A549 (cell line): ENCODE measurements at regions not wholly inside any gene's neighbourhood (a gene's known extent, or its start where the extent isn't known, plus 50 kb on each side); places are given as distances from the start of the nearest gene placed in this dataset.

Experiments used
- ATAC-seq, 2 experiments: fragments of 200-7000 bp in 1 of 2; fragments of >200 bp in 1 of 2; cut with Nextera tagmentation in 1 of 2; cut with Tn5 transposase in 1 of 2; 3 replicates each; pipeline versions ENCODE4 v1.8.0 to v1.9.1; 2018 to 2020; ENCODE audit warnings: mild to moderate bottlenecking in 1 of 2, moderate library complexity in 1 of 2
- CTCF ChIA-PET: fragments of 300-600 bp; sonication (Branson Sonifier 250); formaldehyde crosslinking; extraction: SDS; loops from one replicate; lab custom pipeline; 2021; ENCODE audit warnings: antibody characterized with exemption, inconsistent platforms; lab: Yijun Ruan, JAX
- POLR2A ChIA-PET: fragments of 350-600 bp; formaldehyde crosslinking; extraction: SDS; loops from one replicate; lab custom pipeline; 2021; ENCODE audit warnings: antibody characterized with exemption, inconsistent platforms; lab: Yijun Ruan, JAX
- DNase-seq, 2 experiments: peaks; one replicate each; pipeline versions ENCODE4 v3.0.0 to v3.0.0-alpha.2; 2011 to 2016; ENCODE audit warnings: low read depth in 1 of 2, low spot score in 1 of 2
- FAIRE-seq: peaks from 2 replicates; lab custom pipeline; 2011; peaks lifted over from hg19 to GRCh38; lab: Jason Lieb, UNC
- H3K27ac ChIP-seq, 2 experiments: fragments of >200 bp; sonication (Bioruptor Twin); formaldehyde crosslinking; 3 replicates each; pipeline ENCODE4 v1.5.1; 2016 to 2017
- H3K4me1 ChIP-seq: fragments of >200 bp; sonication (Bioruptor Twin); formaldehyde crosslinking; 3 replicates; pipeline ENCODE4 v1.6.1; 2016
- H3K4me2 ChIP-seq: fragments of >200 bp; sonication (Bioruptor Twin); formaldehyde crosslinking; 3 replicates; pipeline ENCODE4 v1.6.1; 2016
- H3K4me3 ChIP-seq: fragments of >200 bp; sonication (Bioruptor Twin); formaldehyde crosslinking; 3 replicates; pipeline ENCODE4 v1.5.1; 2016
- H3K9me3 ChIP-seq: fragments of >200 bp; sonication (Bioruptor Twin); formaldehyde crosslinking; 3 replicates; pipeline ENCODE4 v1.6.1; 2016
- BCL3 ChIP-seq: fragments of >200 bp; sonication (Bioruptor Twin); formaldehyde crosslinking; IDR thresholded peaks from 3 replicates; pipeline ENCODE4 v1.6.1; 2016
- CBX8 ChIP-seq: fragments of 200-600 bp; sonication (generic); IDR thresholded peaks from 2 replicates; pipeline ENCODE4 v1.6.1; 2016
- CEBPB ChIP-seq, 2 experiments: fragments of >200 bp in 1 of 2; sonication (Bioruptor Twin) in 1 of 2; formaldehyde crosslinking in 1 of 2; IDR thresholded peaks; 2 replicates each; pipeline ENCODE4 v1.6.1; 2012 to 2016
- ESRRA ChIP-seq: fragments of 150-350 bp; IDR thresholded peaks from 2 replicates; pipeline ENCODE4 v1.6.1; 2014; ENCODE audit warnings: mild to moderate bottlenecking, low read length, borderline replicate concordance
- FOSB ChIP-seq: fragments of 250-450 bp; sonication (Bioruptor Pico); IDR thresholded peaks from 2 replicates; pipeline ENCODE4 v1.5.0; 2020; ENCODE audit warnings: mild to moderate bottlenecking, moderate library complexity
- GATA3 ChIP-seq: IDR thresholded peaks from 2 replicates; pipeline ENCODE4 v1.6.1; 2012; ENCODE audit warnings: borderline replicate concordance
- HDAC2 ChIP-seq: fragments of 200-600 bp; sonication (generic); IDR thresholded peaks from 2 replicates; pipeline ENCODE4 v1.6.1; 2016
- HEYL ChIP-seq: fragments of 250-450 bp; sonication (Bioruptor Pico); IDR thresholded peaks from 2 replicates; pipeline ENCODE4 v1.8.0; 2021; ENCODE audit warnings: mild to moderate bottlenecking, moderate library complexity
- HOXA7 ChIP-seq: fragments of 250-450 bp; sonication (Bioruptor Pico); IDR thresholded peaks from 2 replicates; pipeline ENCODE4 v1.5.0; 2020; ENCODE audit warnings: mild to moderate bottlenecking, moderate library complexity
- JUN ChIP-seq, 2 experiments: fragments of >200 bp; sonication (Bioruptor Twin); formaldehyde crosslinking; IDR thresholded peaks; 2 replicates in 1 of 2; 3 replicates in 1 of 2; pipeline ENCODE4 v1.6.1; 2016 to 2017
- KDM1A ChIP-seq: fragments of 200-600 bp; sonication (generic); IDR thresholded peaks from 2 replicates; pipeline ENCODE4 v1.6.1; 2016; ENCODE audit warnings: low read depth, mild to moderate bottlenecking
- NFE2L2 ChIP-seq: fragments of 150-350 bp; conservative IDR thresholded peaks from 2 replicates; pipeline ENCODE4 v1.6.1; 2014; ENCODE audit warnings: low read length
- PHF8 ChIP-seq: fragments of 200-600 bp; sonication (generic); IDR thresholded peaks from 2 replicates; pipeline ENCODE4 v1.6.1; 2016; ENCODE audit warnings: low read depth, mild to moderate bottlenecking, antibody characterized with exemption, moderate library complexity, borderline replicate concordance
- RAD21 ChIP-seq, 2 experiments: fragments of >200 bp in 1 of 2; sonication (Bioruptor Twin) in 1 of 2; formaldehyde crosslinking in 1 of 2; IDR thresholded peaks in 1 of 2; conservative IDR thresholded peaks in 1 of 2; 2 replicates in 1 of 2; 3 replicates in 1 of 2; pipeline ENCODE4 v1.6.1; 2012 to 2018; ENCODE audit warnings: inconsistent platforms in 1 of 2
- RARB ChIP-seq: fragments of 250-450 bp; sonication (Bioruptor Pico); IDR thresholded peaks from 2 replicates; pipeline ENCODE4 v1.8.0; 2021; ENCODE audit warnings: mild to moderate bottlenecking, moderate library complexity
- RNF2 ChIP-seq: fragments of 200-600 bp; sonication (generic); IDR thresholded peaks from 2 replicates; pipeline ENCODE4 v1.6.1; 2016; ENCODE audit warnings: low read depth, mild to moderate bottlenecking, antibody characterized with exemption, moderate library complexity, borderline replicate concordance
- SREBF2 ChIP-seq: fragments of 450-650 bp; IDR thresholded peaks from 2 replicates; pipeline ENCODE4 v1.6.1; 2014; ENCODE audit warnings: mild to moderate bottlenecking, moderate library complexity
- TP53 ChIP-seq: fragments of 250-450 bp; sonication (Bioruptor Pico); IDR thresholded peaks from 2 replicates; pipeline ENCODE4 v1.5.0; 2021; ENCODE audit warnings: mild to moderate bottlenecking, moderate library complexity
- ZFP36 ChIP-seq: fragments of 450-650 bp; IDR thresholded peaks from 2 replicates; pipeline ENCODE4 v1.6.1; 2014; ENCODE audit warnings: borderline replicate concordance; ENCODE audit not compliant: partially characterized antibody
- ZNF302 ChIP-seq: fragments of 250-450 bp; sonication (Bioruptor Pico); IDR thresholded peaks from 2 replicates; pipeline ENCODE4 v1.9.0; 2021; ENCODE audit warnings: inconsistent platforms, mild to moderate bottlenecking, moderate library complexity
- ZSCAN20 ChIP-seq: fragments of 250-450 bp; sonication (Bioruptor Pico); IDR thresholded peaks from 2 replicates; pipeline ENCODE4 v1.8.0; 2022; ENCODE audit warnings: mild to moderate bottlenecking, moderate library complexity
- WGBS: methylation state at CpG from one replicate; pipeline ENCODE4 v1.1.6; 2017; ENCODE audit errors: missing lambda C conversion rate; 5-methylcytosine and 5-hydroxymethylcytosine counted together
- TF ChIP-seq, protein P1 (sequence below): fragments of 200-600 bp; sonication (generic); IDR thresholded peaks from 2 replicates; pipeline ENCODE4 v1.6.1; 2016; ENCODE audit warnings: antibody characterized with exemption, mild to moderate bottlenecking, moderate library complexity
- TF ChIP-seq, protein P2 (sequence below): fragments of 250-450 bp; sonication (Bioruptor Pico); IDR thresholded peaks from 2 replicates; pipeline ENCODE4 v1.5.0; 2021; ENCODE audit warnings: mild to moderate bottlenecking, moderate library complexity, borderline replicate concordance
- TF ChIP-seq, protein P3 (sequence below): fragments of 250-450 bp; sonication (Bioruptor Pico); IDR thresholded peaks from 2 replicates; pipeline ENCODE4 v1.5.0; 2020; ENCODE audit warnings: low read depth, mild to moderate bottlenecking, moderate library complexity

DNA sequence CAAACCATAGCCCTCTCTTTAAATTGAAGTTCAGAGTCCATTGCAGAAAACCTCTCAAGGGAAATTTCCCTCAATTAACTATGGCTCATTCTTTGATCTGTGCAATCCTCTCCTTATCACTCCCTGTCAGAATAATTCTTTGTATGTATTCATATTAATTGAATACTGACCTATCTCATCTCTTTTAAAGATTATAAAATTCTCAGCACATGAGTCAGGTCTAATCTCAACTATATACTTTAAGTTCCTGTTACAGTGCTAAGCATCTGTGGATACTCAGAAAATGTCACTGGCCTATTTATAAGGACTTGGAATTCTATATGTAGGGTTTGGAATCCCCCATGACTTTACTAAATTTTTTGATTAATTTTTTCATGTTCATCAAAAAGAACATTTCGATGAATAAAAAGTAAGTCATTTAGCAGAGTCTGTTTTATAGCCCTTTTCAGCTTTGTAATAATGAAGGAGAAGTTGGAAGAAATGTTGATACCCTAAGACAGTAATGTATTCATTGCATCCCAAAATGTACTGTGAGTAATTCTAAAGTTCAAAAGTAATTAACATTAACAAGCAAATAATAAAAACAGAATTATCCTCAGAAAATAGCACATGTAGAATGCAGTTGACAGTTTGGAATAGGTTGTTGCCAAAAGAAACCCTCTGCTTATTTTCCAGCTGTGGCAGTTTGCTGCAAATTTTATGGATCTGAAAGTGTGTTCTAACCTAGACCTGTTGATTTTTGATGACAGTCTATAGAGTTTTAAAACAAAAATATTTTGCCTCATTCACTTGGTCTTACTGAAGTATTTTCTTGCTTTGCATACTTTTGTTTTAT, 503.4 kb upstream of the CBLB start:
- ChIA-PET CTCF (interaction anchor here (0.7 kb wide), 1 partner anchor 25 kb away, joined by 4 read pairs; no protein-coding TSS in a partner anchor), POLR2A (no interaction called here)
- Histone ChIP-seq H3K27ac (no peak overlapping the region), H3K9me3 (no peaks in the 10 kb centered on the region), H3K4me2 (no peak overlapping the region), H3K4me1 (no peaks in the 10 kb centered on the region), H3K4me3 (no peak overlapping the region)
- no peak for DNase-seq
- TF ChIP-seq GATA3 (no peak), CEBPB (IDR thresholded peaks at IDR 0.05) (no peak), BCL3 (no peak), SREBF2 (no peak), JUN (IDR thresholded peaks at IDR 0.05) (no peak), RARB (CRISPR knock-in tag) (no peak), ESRRA (no peak), NFE2L2 (no peak), KDM1A (no peak)
- ATAC-seq, result no peak
- no peak for FAIRE-seq
- 14% methylated on average over 1 of the region's 1 CpG for WGBS

- Histone ChIP-seq H3K27ac (no peak overlapping the region), H3K4me2 (no peak overlapping the region), H3K4me3 (no peak overlapping the region), H3K4me1 (no peaks in the 10 kb centered on the region), H3K9me3 (no peaks in the 10 kb centered on the region)
- CTCF ChIA-PET, result no interaction called here
- no peak for ATAC-seq
- POLR2A ChIA-PET, result no interaction called here
- TF ChIP-seq RNF2, result no peak
- TF ChIP-seq JUN (IDR thresholded peaks at IDR 0.05), result no peak
- no peak for TF ChIP-seq HEYL (CRISPR knock-in tag)
- TF ChIP-seq, protein P1, sequence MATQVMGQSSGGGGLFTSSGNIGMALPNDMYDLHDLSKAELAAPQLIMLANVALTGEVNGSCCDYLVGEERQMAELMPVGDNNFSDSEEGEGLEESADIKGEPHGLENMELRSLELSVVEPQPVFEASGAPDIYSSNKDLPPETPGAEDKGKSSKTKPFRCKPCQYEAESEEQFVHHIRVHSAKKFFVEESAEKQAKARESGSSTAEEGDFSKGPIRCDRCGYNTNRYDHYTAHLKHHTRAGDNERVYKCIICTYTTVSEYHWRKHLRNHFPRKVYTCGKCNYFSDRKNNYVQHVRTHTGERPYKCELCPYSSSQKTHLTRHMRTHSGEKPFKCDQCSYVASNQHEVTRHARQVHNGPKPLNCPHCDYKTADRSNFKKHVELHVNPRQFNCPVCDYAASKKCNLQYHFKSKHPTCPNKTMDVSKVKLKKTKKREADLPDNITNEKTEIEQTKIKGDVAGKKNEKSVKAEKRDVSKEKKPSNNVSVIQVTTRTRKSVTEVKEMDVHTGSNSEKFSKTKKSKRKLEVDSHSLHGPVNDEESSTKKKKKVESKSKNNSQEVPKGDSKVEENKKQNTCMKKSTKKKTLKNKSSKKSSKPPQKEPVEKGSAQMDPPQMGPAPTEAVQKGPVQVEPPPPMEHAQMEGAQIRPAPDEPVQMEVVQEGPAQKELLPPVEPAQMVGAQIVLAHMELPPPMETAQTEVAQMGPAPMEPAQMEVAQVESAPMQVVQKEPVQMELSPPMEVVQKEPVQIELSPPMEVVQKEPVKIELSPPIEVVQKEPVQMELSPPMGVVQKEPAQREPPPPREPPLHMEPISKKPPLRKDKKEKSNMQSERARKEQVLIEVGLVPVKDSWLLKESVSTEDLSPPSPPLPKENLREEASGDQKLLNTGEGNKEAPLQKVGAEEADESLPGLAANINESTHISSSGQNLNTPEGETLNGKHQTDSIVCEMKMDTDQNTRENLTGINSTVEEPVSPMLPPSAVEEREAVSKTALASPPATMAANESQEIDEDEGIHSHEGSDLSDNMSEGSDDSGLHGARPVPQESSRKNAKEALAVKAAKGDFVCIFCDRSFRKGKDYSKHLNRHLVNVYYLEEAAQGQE, result no peak
- no peak for TF ChIP-seq ZFP36
- TF ChIP-seq CBX8, result no peak
- TF ChIP-seq GATA3, result no peak
- no peak for TF ChIP-seq ZSCAN20 (CRISPR knock-in tag)
- no peak for TF ChIP-seq ZNF302 (CRISPR knock-in tag)
- no peak for TF ChIP-seq RARB (CRISPR knock-in tag)
- TF ChIP-seq PHF8, result no peak
- no peak for TF ChIP-seq FOSB (CRISPR knock-in tag)
- TF ChIP-seq HDAC2, result no peak
- TF ChIP-seq, protein P2, sequence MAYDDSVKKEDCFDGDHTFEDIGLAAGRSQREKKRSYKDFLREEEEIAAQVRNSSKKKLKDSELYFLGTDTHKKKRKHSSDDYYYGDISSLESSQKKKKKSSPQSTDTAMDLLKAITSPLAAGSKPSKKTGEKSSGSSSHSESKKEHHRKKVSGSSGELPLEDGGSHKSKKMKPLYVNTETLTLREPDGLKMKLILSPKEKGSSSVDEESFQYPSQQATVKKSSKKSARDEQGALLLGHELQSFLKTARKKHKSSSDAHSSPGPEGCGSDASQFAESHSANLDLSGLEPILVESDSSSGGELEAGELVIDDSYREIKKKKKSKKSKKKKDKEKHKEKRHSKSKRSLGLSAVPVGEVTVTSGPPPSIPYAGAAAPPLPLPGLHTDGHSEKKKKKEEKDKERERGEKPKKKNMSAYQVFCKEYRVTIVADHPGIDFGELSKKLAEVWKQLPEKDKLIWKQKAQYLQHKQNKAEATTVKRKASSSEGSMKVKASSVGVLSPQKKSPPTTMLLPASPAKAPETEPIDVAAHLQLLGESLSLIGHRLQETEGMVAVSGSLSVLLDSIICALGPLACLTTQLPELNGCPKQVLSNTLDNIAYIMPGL (CRISPR knock-in tag), result no peak
- TF ChIP-seq HOXA7 (CRISPR knock-in tag), result no peak
- no peak for TF ChIP-seq RAD21 (conservative IDR thresholded peaks at IDR 0.05 in 1 of 2, IDR thresholded peaks at IDR 0.05 in 1 of 2)
- TF ChIP-seq, protein P3, sequence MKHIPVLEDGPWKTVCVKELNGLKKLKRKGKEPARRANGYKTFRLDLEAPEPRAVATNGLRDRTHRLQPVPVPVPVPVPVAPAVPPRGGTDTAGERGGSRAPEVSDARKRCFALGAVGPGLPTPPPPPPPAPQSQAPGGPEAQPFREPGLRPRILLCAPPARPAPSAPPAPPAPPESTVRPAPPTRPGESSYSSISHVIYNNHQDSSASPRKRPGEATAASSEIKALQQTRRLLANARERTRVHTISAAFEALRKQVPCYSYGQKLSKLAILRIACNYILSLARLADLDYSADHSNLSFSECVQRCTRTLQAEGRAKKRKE (CRISPR knock-in tag), result no peak
- no peak for TF ChIP-seq NFE2L2
- TF ChIP-seq TP53, result no peak
- no peak for DNase-seq
- FAIRE-seq, result no peak
- 9% methylated on average over 1 of the region's 1 CpG for WGBS
These were observed 504.0 kb upstream of the CBLB start for GRCh38 chr3:106372806-106373190.
